ENCODE measurements at regions not wholly inside any gene's neighbourhood (a gene's known extent, or its start where the extent isn't known, plus 50 kb on each side); places are given as distances from the start of the nearest gene placed in this dataset.

- no peak for DNase-seq (ENCODE audit: low read depth)
These were observed 55.1 kb upstream of the E2F7 start for GRCh38 chr12:77120156-77121085.

- no peak for DNase-seq (ENCODE audit: low read depth)
These were observed 53.3 kb upstream of the E2F7 start for GRCh38 chr12:77118696-77119095.

GRCh38 chr12:77116277-77116676 is 50.9 kb upstream of the E2F7 start:
- DNase-seq (ENCODE audit: low read depth) = no peak

GRCh38 chr12:77115471-77115870 is 50.1 kb upstream of the E2F7 start:
- DNase-seq (ENCODE audit: low read depth) = no peak
